Stimulated activated CD4-positive, alpha-beta T cell treated with anti-CD3 and anti-CD28 coated beads, TNF-alpha, amount 100 ng/mL, for 4 hours (primary cell): ENCODE measurements at regions not wholly inside any gene's neighbourhood (a gene's known extent, or its start where the extent isn't known, plus 50 kb on each side); places are given as distances from the start of the nearest gene placed in this dataset.
"Not testable (repeated sequence)": the region's sequence is repeated elsewhere in the genome, so short reads cannot be mapped to it uniquely, and the experiment has no call there.

Source experiments
- DNase-seq, 3 experiments: peaks; one replicate each; pipeline ENCODE4 v3.0.0-alpha.2; 2020; ENCODE audit warnings: low read depth in 3 of 3

- no peak for DNase-seq
These were observed 62.4 kb upstream of the PTPN1 start for GRCh38 chr20:50447817-50448216.

DNA sequence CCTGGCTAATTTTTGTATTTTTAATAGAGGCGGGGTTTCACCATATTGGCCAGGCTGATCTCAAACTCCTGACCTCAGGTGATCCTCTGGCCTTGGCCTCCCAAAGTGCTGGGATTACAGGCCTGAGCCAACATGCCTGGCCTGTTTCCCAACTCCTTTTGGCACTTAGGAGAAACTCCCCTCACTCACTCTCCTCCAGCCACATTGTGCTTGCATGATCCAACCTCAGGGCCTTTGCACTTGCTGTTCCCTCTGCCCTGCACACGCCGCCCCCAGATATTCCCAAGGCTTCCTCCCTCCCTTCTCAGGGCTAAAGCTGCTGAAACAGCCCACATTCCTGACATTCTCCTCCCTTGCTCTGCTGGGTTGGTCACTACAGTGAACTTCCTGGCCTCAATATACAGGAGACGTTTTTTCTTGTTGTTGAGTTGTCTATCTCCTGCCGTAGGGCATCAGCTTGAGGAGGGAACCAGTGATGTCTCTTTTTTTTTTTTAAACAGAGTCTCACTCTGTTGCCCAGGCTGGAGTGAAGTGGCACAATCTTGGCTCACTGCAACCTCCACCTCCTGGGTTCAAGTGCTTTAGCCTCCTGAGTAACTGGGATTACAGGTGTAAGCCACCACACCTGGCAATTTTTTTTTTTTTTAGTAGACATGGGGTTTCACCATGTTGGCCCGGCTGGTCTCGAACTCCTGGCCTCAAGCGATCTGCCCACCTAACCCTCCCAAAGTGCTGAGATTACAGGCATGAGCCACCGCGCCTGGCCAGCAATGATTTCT, 61.4 kb upstream of the PTPN1 start:
- not testable (repeated sequence) for DNase-seq

DNA sequence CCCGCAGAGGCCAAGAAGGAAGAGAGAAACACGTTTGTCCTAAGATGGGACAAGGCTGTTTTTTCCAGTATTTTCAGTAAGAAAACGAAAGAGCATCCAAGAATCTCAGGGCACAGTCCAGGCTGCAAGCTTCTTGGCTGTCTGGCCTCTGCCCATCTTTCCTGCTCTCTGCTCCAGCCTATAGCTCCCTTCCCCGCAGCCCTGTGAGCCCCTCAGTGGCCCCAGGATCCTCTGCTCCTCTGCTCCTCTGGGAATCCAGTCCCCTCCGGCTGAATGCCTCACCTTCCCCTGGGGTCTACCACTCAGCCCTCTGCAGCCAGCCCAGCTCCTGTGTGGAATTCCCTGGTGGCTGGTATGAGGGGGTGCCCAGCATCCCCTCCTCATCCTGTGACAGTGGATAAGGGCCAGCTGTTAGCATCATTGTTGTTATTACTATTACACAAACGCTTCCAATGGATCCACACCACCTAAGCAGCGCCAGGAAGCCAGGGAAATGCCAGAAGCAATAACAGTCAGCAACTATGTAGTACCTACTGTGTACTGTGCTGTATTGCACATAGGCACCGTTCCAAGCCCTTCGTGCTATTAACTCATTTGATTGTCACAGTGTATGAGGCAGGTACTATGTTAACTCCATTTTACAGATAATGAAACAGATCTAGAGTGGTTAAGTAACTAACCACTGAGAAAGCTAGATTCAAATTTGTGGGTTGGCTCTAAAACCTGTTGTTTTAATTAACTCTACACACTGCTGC, 60.3 kb upstream of the PTPN1 start:
- DNase-seq, result no peak

DNA sequence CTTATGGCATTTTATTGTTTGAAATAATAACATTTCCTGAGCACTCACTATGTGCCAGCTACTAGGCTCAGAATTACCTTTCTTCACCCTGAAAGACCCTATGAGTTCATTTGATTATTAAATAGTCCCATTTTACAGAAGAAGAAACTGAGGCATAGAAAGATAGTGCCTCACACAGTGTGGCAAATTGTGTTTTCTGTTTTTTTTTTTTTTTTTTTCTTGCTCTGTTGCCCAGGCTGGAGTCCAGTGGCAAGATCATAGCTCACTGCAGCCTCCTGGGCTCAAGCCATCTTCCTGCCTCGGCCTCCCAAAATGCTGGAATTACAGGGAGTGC, 59.7 kb upstream of the PTPN1 start:
- no peak for DNase-seq

DNA sequence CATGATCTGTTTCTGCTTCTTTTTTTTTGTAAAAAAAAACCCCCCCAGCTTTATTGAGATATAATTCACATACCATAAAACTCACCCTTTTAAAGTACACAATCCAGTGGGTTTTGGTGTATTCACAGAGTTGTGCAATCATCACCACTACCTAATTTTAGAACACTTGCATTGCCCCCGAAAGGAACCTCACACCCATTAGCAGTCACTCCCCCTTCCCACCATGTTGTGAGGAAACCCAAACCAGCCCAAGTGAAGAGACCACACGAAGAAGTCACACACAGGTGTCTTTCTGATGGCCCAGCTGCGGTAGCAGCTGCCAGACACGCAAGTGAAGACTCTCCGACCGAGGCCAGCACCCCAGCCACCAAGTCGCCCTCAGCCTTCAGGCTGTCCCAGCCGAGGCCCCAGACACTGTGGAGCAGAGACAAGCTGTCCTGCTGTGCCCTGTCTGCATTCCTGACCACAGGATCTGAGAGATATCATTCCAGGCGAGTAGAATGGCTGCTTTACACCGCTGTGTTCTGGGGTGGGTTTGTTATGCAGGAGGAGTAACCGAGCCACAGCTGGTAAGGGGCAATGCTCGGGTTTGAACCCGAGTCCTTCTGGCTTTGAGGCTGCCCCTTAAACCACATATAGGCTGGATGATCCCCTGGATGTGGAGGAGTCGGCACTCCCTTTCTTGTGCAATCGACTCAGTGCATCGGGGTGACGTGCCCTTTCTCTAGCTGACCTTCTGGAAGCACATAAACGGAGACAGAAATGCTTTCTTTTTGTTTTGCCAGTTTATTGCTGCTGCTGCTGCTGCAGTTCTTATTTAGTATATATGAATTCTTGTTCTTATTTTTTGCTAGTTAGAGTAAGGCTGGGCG, 59.1 kb upstream of the PTPN1 start:
- no peak for DNase-seq

- DNase-seq, result not testable (repeated sequence)
These were observed 58.3 kb upstream of the PTPN1 start for GRCh38 chr20:50451792-50452425.

DNA sequence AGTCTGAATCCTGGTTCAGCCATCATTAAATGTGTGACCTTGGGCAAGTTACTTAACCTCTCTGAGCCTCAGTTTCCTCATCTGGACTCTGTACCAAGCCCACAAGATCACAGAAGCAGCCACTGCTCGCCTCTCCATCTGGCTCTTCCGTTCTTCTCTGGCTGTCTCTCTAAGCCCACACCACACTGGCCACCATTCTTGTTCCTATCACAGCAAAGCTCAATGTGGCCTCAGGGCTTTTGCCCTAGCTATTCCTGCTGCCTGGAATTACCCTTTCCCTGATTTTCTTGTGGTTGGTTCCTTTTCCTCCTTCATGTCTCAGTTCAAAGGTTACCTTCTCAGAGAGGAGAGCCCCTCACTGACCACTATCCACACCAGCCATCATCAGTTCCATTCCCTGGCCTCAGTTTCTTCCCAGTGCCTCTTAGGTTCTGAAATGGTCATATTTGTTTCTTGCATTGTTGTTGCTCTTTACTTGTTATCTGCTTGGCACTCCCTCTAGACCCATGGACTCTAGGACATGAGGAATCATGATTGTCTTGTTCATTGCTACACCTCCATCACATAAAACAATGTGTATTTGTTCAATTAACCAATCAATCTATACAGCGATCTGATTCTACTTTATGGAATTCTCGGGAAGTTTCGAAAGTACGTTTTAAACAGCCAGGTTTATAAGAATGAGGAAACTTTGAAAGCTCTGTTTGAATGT, 56.5 kb upstream of the PTPN1 start:
- no peak for DNase-seq

DNA sequence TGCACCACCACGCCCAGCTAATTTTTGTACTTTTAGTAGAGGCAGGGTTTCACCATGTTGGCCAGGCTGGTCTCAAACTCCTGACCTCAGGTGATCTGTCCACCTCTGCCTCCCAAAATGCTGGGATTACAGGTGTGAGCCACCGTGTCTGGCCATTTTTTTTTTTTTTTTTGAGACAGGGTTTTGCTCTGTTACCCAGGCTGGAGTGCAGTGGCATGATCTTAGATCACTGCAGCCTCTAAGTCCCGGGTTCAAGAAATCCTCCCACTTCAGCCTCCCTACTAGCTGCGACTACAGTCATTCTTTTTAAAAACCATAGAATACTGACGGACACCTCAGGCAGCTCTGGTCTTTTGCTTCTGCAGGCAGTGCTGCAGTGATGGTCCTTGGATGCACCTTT, 54.9 kb upstream of the PTPN1 start:
- DNase-seq, result not testable (repeated sequence)

- DNase-seq, result no peak
These were observed 54.3 kb upstream of the PTPN1 start for GRCh38 chr20:50455656-50456451.

- no peak for DNase-seq
These were observed 53.5 kb upstream of the PTPN1 start for GRCh38 chr20:50456452-50457324.

- no peak for DNase-seq
These were observed 50.9 kb upstream of the PTPN1 start for GRCh38 chr20:50459124-50459918.

GRCh38 chr20:50460115-50460607, 50.0 kb upstream of the PTPN1 start:
- DNase-seq, result no peak
